ENCODE measurements at regions not wholly inside any gene's neighbourhood (a gene's known extent, or its start where the extent isn't known, plus 50 kb on each side); places are given as distances from the start of the nearest gene placed in this dataset.

GRCh38 chr3:181568693-181569092, 143.0 kb upstream of the SOX2 start:
- TF ChIP-seq EP300 (IDR thresholded peaks at IDR 0.05) (no peak), CTCF (IDR thresholded peaks at IDR 0.05) (no peak), POLR2A (IDR thresholded peaks at IDR 0.05) (no peak)
